ENCODE measurements at regions not wholly inside any gene's neighbourhood (a gene's known extent, or its start where the extent isn't known, plus 50 kb on each side); places are given as distances from the start of the nearest gene placed in this dataset.

- Histone ChIP-seq H3K27ac (ENCODE audit: low read depth, low read length, poor library complexity, severe bottlenecking) (no peak overlapping the region), H3K36me3 (ENCODE audit: insufficient read depth, low read length) (no peaks in the 10 kb centered on the region)
Observed at GRCh38 chr3:144034715-144035290, 63.2 kb downstream of the DIPK2A start.

DNA sequence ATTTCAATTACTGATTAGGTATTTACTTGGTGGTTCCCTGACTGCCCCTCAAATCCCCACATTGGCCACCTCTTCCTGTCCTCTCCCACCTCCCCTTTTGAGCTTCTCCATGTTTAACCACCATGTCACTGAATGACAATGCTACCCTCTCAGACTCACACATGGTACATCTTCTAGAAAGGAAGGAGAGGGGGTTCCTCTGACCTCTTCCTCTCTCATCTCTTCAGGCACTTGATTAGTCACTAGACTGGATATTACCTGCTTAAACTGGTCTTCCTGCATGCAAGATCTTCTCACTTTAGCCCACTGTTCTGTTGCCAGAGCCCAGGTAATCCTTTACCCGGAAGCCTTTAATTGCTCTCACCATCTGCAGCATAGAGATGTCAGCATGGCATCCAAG, 64.9 kb downstream of the DIPK2A start:
- no peak overlapping the region for H3K27ac ChIP-seq (ENCODE audit: low read depth, low read length, poor library complexity, severe bottlenecking)
- H3K27me3 ChIP-seq (ENCODE audit: insufficient read depth, low read length), result no peaks in the 10 kb centered on the region; the same call in 1 of the 2 replicates
- H3K4me1 ChIP-seq (ENCODE audit: insufficient read depth, low read length, severe bottlenecking), result no peaks in the 10 kb centered on the region
- no peaks in the 10 kb centered on the region for H3K36me3 ChIP-seq (ENCODE audit: insufficient read depth, low read length)
- no peak overlapping the region for H3K4me3 ChIP-seq (ENCODE audit: low read depth, low read length, poor library complexity, severe bottlenecking)
- no peaks in the 10 kb centered on the region for H3F3A ChIP-seq (ENCODE audit: insufficient read depth, low read length)
- no peaks in the 10 kb centered on the region for H3K9me3 ChIP-seq (ENCODE audit: low read length)
- H3K79me2 ChIP-seq (ENCODE audit: insufficient read depth, low read length), result no peaks in the 10 kb centered on the region
- no peaks in the 10 kb centered on the region for H3K9me2 ChIP-seq (ENCODE audit: low read depth, low read length)
- no peak overlapping the region for H3K4me2 ChIP-seq (ENCODE audit: low read length)
- H4K20me1 ChIP-seq (ENCODE audit: insufficient read depth, low read length), result no peaks in the 10 kb centered on the region
- TF ChIP-seq, protein P1, sequence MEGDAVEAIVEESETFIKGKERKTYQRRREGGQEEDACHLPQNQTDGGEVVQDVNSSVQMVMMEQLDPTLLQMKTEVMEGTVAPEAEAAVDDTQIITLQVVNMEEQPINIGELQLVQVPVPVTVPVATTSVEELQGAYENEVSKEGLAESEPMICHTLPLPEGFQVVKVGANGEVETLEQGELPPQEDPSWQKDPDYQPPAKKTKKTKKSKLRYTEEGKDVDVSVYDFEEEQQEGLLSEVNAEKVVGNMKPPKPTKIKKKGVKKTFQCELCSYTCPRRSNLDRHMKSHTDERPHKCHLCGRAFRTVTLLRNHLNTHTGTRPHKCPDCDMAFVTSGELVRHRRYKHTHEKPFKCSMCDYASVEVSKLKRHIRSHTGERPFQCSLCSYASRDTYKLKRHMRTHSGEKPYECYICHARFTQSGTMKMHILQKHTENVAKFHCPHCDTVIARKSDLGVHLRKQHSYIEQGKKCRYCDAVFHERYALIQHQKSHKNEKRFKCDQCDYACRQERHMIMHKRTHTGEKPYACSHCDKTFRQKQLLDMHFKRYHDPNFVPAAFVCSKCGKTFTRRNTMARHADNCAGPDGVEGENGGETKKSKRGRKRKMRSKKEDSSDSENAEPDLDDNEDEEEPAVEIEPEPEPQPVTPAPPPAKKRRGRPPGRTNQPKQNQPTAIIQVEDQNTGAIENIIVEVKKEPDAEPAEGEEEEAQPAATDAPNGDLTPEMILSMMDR (IDR thresholded peaks at IDR 0.05; ENCODE audit: low read length), result no peak
- TF ChIP-seq EZH2 (IDR thresholded peaks at IDR 0.05; ENCODE audit: borderline replicate concordance, low read length), result no peak
- H2AFZ ChIP-seq (ENCODE audit: low read length), result no peak overlapping the region
- H3K9ac ChIP-seq (ENCODE audit: low read length), result no peak overlapping the region

More at GRCh38 chr3:144034715-144035290, 63.2 kb downstream of the DIPK2A start:
- no peak overlapping the region for H2AFZ ChIP-seq (ENCODE audit: low read length)
- H3K27me3 ChIP-seq (ENCODE audit: insufficient read depth, low read length), result no peaks in the 10 kb centered on the region; the same call in 1 of the 2 replicates
- H3K9me3 ChIP-seq (ENCODE audit: low read length), result no peaks in the 10 kb centered on the region
- H4K20me1 ChIP-seq (ENCODE audit: insufficient read depth, low read length), result no peaks in the 10 kb centered on the region
- no peaks in the 10 kb centered on the region for H3K4me1 ChIP-seq (ENCODE audit: insufficient read depth, low read length, severe bottlenecking)
- H3K9ac ChIP-seq (ENCODE audit: low read length), result no peak overlapping the region
- H3K79me2 ChIP-seq (ENCODE audit: insufficient read depth, low read length), result no peaks in the 10 kb centered on the region
- no peaks in the 10 kb centered on the region for H3F3A ChIP-seq (ENCODE audit: insufficient read depth, low read length)
- TF ChIP-seq, protein P1 (IDR thresholded peaks at IDR 0.05; ENCODE audit: low read length), result no peak
- no peak for TF ChIP-seq EZH2 (IDR thresholded peaks at IDR 0.05; ENCODE audit: borderline replicate concordance, low read length)
- H3K9me2 ChIP-seq (ENCODE audit: low read depth, low read length), result no peaks in the 10 kb centered on the region
- no peak overlapping the region for H3K4me2 ChIP-seq (ENCODE audit: low read length)
- no peak overlapping the region for H3K4me3 ChIP-seq (ENCODE audit: low read depth, low read length, poor library complexity, severe bottlenecking)

DNA sequence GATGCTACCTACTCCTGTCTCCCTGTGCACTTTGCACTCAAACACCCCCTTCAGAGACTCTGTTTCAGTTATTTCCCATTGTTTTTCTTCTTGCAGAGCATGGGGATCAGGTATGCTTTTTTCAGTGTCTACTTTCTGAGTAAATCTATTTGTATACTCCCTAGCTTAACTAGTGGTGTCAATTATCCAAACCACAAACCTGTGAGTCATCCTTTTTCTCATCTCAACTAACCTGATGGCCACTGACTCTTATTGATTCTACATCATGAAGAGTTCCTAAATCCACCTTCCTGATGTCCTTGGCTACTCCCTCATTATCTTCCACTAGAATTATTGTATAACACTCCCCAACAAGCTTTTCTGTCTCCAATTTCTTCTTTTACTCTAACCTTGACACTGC, 68.0 kb downstream of the DIPK2A start:
- Histone ChIP-seq H3K79me2 (ENCODE audit: insufficient read depth, low read length) (no peaks in the 10 kb centered on the region), H3K9me3 (ENCODE audit: low read length) (no peaks in the 10 kb centered on the region), H2AFZ (ENCODE audit: low read length) (no peak overlapping the region), H3K4me1 (ENCODE audit: insufficient read depth, low read length, severe bottlenecking) (no peaks in the 10 kb centered on the region), H3K9me2 (ENCODE audit: low read depth, low read length) (no peaks in the 10 kb centered on the region), H3K36me3 (ENCODE audit: insufficient read depth, low read length) (no peaks in the 10 kb centered on the region), H3K4me2 (ENCODE audit: low read length) (no peak overlapping the region), H3K9ac (ENCODE audit: low read length) (no peak overlapping the region), H3K4me3 (ENCODE audit: low read depth, low read length, poor library complexity, severe bottlenecking) (no peak overlapping the region), H3F3A (ENCODE audit: insufficient read depth, low read length) (no peaks in the 10 kb centered on the region), H3K27ac (ENCODE audit: low read depth, low read length, poor library complexity, severe bottlenecking) (no peak overlapping the region), H4K20me1 (ENCODE audit: insufficient read depth, low read length) (no peaks in the 10 kb centered on the region), H3K27me3 (ENCODE audit: insufficient read depth, low read length) (no peaks in the 10 kb centered on the region; the same call in 1 of the 2 replicates)
- TF ChIP-seq, protein P1 (IDR thresholded peaks at IDR 0.05; ENCODE audit: low read length), result no peak
- no peak for TF ChIP-seq EZH2 (IDR thresholded peaks at IDR 0.05; ENCODE audit: borderline replicate concordance, low read length)
